HG02981 (cell line): ENCODE measurements at regions not wholly inside any gene's neighbourhood (a gene's known extent, or its start where the extent isn't known, plus 50 kb on each side); places are given as distances from the start of the nearest gene placed in this dataset.
"Not testable (repeated sequence)": the region's sequence is repeated elsewhere in the genome, so short reads cannot be mapped to it uniquely, and the experiment has no call there.

Experiments used
- ATAC-seq: cut with Tn5 transposase; IDR thresholded peaks from one replicate; pipeline ENCODE4 v1.9.1; 2021; ENCODE audit warnings: mild to moderate bottlenecking, moderate library complexity; ENCODE audit not compliant: unreplicated experiment

GRCh38 chr17:30713805-30714204 lies 110.7 kb downstream of the CRLF3 start:
- ATAC-seq: not testable (repeated sequence)

GRCh38 chr17:30712859-30713258 lies 111.6 kb downstream of the CRLF3 start:
- ATAC-seq: not testable (repeated sequence)

GRCh38 chr17:30711626-30712507 lies 112.6 kb downstream of the CRLF3 start:
- not testable (repeated sequence) for ATAC-seq

- not testable (repeated sequence) for ATAC-seq
Measured at GRCh38 chr17:30711176-30711575, 113.3 kb downstream of the CRLF3 start.

- ATAC-seq: not testable (repeated sequence)
Measured at GRCh38 chr17:30710276-30711088, 114.0 kb downstream of the CRLF3 start.

GRCh38 chr17:30709561-30710275 lies 114.8 kb downstream of the CRLF3 start:
- ATAC-seq: not testable (repeated sequence)

GRCh38 chr17:30709096-30709495 lies 115.4 kb downstream of the CRLF3 start:
- peak; percentile 18 for ATAC-seq

GRCh38 chr17:30708241-30709078 lies 116.0 kb downstream of the CRLF3 start:
- peak; percentile 52 for ATAC-seq

GRCh38 chr17:30707724-30708240 lies 116.7 kb downstream of the CRLF3 start:
- not testable (repeated sequence) for ATAC-seq

- not testable (repeated sequence) for ATAC-seq
Measured at GRCh38 chr17:30706461-30707335, 117.8 kb downstream of the CRLF3 start.

GRCh38 chr17:30706004-30706403 lies 118.5 kb downstream of the CRLF3 start:
- not testable (repeated sequence) for ATAC-seq

GRCh38 chr17:30701498-30701989 lies 122.9 kb downstream of the CRLF3 start:
- no peak for ATAC-seq

GRCh38 chr17:30700833-30701232 lies 123.7 kb downstream of the CRLF3 start:
- ATAC-seq: not testable (repeated sequence)

- not testable (repeated sequence) for ATAC-seq
Measured at GRCh38 chr17:30697619-30698460, 126.7 kb downstream of the CRLF3 start.

- no peak for ATAC-seq
Measured at GRCh38 chr17:30696234-30696633, 128.3 kb downstream of the CRLF3 start.

- ATAC-seq: not testable (repeated sequence)
Measured at GRCh38 chr17:30695265-30695811, 129.2 kb downstream of the CRLF3 start.

- ATAC-seq: not testable (repeated sequence)
Measured at GRCh38 chr17:30693772-30694171, 130.7 kb downstream of the CRLF3 start.
